OCI-M2 (cell line): ENCODE measurements at regions not wholly inside any gene's neighbourhood (a gene's known extent, or its start where the extent isn't known, plus 50 kb on each side); places are given as distances from the start of the nearest gene placed in this dataset.

Experiments
- DNase-seq: peaks from one replicate; lab custom pipeline; 2025; ENCODE audit not compliant: unreplicated experiment; lab: John Stamatoyannopoulos, UW

DNA sequence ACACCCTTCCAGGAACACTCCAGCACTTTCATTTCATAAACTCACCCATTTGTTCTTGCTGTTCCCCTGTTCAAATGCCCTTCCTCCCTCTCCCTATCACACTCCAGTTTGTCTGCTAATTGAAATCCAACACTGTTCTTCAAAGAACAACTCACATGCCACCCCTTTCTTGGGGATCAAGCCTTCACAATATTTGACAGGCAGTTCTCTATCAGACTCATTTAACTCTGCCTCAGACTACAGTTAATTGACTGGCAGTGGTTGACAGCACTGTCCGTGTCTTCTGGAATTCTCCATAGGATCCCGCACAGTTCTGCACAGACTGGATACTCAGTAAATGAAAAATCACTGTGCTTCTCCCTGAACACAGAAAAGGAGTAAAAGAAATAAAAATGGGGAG, 87.8 kb downstream of the PMP22 start:
- no peak for DNase-seq

- DNase-seq: no peak
These were observed 89.8 kb downstream of the PMP22 start for GRCh38 chr17:15175356-15175755.

GRCh38 chr17:15171167-15172047, 93.7 kb downstream of the PMP22 start:
- no peak for DNase-seq

DNA sequence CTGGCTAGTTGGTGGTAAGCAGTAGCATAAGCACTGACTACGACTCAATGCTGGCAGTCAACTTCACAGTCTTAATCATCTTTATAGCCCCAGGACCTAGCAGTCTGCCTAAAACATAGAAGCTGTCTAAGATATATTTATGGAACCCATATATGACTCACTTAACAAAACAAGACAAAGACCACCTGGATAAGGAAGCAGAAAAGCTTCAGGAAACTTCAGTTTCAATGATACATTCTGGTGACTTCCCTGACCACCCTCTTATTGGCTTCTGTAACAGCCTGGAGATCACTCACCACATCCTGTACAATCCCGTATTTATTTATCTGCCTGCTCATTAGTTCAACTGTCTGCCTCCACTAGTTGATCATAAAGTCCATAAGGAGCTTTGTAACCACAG, 95.5 kb downstream of the PMP22 start:
- DNase-seq: no peak

- no peak for DNase-seq
These were observed 96.7 kb downstream of the PMP22 start for GRCh38 chr17:15168379-15168778.

GRCh38 chr17:15161395-15161794, 103.7 kb downstream of the PMP22 start:
- DNase-seq: no peak

DNA sequence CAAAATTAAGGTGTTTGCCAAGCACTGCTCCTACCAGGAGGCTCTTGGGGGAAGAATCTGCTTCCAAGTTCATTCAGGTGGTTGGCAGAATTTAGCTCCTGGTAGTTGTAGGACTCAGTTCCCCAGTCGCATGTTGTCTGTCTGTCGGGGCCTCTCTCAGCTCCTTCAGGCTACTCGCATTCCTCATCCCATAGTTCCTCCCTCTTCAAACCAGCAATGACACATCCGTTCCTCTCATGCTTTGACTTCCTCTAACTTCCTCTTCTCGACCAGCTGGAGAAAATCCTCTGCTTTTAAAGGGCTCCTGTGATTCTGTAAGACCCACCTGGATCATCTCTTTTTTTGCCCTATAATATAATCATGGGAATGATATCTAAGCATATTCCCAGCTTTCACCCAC, 108.1 kb downstream of the PMP22 start:
- DNase-seq: no peak

- DNase-seq: no peak
These were observed 110.5 kb downstream of the PMP22 start for GRCh38 chr17:15154618-15155017.

GRCh38 chr17:15145621-15146020, 119.5 kb downstream of the PMP22 start:
- DNase-seq: no peak

DNA sequence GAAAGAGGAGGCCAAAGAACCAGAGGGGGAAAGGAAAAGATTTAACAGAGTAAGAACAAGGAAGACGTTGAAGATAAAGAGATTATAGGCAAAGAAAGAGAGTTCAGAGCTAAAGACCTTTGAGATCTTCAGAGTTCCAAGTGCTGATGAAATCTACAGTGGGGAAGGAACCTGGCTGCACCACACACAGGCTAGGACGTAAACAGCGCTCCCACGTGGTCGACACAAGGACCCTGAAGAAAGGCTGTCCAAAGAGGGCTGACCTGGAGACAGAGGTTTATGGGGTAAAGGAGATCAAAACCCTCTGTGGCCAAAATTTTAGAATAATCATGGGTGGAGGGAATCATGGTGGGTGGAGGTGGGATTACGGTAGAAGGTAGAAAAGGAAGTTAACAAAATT, 121.6 kb downstream of the PMP22 start:
- DNase-seq: no peak

DNA sequence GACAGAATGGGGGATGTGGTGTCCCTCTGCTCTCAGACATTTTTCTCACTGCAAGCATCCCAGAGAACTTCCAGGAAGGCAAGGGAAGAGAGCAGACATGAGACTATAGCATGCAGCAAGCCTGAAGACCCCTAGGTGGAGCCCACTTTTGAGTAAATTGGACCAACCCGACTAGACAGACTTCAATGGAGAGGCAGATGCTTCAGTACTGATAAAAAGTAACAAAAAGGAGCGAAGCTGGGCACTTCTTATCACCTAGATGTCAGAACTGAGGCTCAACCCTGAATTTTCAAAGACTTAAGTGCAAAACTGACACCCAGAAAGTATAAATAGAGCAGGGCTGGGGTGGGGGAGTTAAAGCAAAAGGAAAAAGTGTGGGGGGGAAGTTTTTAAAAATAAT, 130.8 kb downstream of the PMP22 start:
- no peak for DNase-seq

DNA sequence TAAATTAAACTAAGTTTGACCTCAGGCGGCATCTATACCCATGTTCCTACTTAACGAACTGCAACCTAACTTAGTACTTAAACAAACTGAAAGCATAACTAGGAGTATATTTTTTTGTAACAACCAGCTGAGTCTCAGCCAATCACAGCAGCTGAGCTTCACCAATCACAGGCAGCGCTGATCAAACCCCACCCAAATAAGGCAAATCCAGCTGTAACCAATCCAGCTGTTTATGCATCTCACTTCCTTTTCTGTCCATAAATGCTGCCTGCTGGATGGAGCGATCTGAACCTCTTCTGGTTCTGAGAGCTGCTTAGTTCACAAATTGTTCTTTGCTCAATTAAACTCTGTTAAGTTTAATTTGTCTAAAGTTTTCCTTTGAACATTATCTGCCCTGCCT, 131.3 kb downstream of the PMP22 start:
- no peak for DNase-seq

GRCh38 chr17:15133143-15133542, 132.0 kb downstream of the PMP22 start:
- DNase-seq: no peak

GRCh38 chr17:15130426-15130825, 134.7 kb downstream of the PMP22 start:
- no peak for DNase-seq

GRCh38 chr17:15129986-15130385, 135.1 kb downstream of the PMP22 start:
- DNase-seq: no peak

DNA sequence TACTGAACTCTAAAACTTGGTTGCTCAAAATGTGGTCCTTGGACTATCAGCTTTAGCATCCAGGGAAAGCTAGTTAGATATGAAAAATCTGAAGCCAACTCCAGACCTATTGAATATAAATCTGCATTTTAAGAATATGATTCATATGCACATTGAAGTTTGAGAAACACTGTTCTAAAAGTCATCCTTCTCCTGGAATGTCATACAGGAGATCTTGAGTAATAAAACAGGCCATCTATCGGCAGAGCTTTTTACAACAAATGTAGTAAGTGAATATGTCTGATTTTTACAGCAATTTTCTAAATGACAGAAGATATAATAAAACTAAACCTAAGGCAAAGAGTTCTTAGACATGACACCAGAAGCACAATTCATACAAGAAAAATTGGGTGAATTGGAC, 140.4 kb downstream of the PMP22 start:
- no peak for DNase-seq

- no peak for DNase-seq
These were observed 140.9 kb downstream of the PMP22 start for GRCh38 chr17:15124264-15124595.

DNA sequence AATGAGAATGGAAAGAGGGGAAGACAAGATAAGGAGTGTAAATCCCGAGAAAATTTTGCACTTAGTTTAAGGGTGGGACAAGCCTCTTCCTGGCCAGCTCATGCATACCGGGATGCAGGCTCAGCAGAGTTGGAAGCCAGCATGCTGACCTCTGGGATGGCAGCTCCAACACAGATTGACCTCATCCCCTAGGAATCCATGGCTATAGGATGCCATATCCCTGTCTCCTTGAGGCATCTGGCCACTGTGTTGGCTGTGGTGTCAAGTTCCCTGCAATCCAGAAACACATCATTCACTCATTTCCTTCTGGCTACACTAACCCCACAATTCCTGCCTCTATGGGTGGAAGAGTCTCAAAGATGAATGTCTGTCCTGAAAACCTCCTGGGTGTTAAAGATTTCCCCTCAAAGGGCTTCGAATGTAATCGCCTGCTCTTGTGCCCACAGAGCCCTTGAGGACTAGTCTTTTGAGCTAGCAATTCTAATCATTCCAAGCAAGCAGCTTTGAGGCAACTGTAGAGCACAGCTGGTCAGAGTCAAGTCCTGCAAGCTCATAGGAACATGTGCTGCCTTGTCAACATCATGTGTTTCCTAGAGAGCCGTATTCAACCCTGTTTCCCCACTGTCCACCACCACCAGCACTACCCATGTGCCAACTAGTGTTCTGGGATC, 141.4 kb downstream of the PMP22 start:
- no peak for DNase-seq

GRCh38 chr17:15122857-15123256, 142.3 kb downstream of the PMP22 start:
- no peak for DNase-seq

- DNase-seq: no peak
These were observed 143.7 kb downstream of the PMP22 start for GRCh38 chr17:15121426-15121825.

DNA sequence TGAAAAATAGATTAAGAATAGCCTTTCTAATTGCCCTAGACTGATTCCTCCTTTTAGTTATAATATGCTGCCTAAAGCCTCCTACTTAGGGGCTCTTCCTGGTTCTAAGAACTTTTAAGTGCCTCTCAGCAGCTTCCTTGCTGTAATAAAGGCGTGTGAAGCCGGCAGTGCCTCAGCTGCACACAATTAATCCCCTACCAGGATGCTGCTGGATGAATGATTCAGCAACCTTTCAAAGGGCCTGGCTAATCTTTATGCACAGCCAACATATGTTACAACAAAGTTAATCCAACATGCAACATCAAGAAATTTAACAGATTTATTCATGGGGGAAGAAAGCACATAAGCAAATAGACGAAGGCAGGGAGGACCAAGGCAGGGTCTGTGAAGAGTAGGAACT, 145.2 kb downstream of the PMP22 start:
- DNase-seq: no peak

DNA sequence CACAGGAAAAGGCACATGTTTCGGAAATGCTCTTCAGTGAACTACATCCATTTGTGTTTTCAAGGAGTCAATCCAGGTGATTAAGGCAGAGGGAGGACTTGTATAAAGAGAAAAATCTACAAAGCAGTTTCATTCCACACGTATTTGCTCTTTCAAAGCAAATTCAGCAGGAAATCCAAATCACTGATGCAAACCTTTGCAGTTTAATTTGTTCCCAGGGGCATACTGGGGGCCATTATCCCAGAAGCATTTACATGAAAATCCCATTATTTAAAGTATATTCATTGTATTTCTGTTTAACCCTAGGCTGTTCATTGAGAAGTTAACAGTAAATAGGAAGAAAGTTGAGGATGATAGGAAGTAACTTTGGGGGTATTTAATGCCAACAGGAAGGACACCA, 147.9 kb downstream of the PMP22 start:
- DNase-seq: no peak
